ENCODE measurements at regions not wholly inside any gene's neighbourhood (a gene's known extent, or its start where the extent isn't known, plus 50 kb on each side); places are given as distances from the start of the nearest gene placed in this dataset.

- TF ChIP-seq REST (IDR thresholded peaks at IDR 0.05; ENCODE audit: low read depth, low read length) (no peak), CTCF (IDR thresholded peaks at IDR 0.05) (no peak), MEF2A (IDR thresholded peaks at IDR 0.05; ENCODE audit: borderline replicate concordance, low read depth) (no peak), TEAD4 (IDR thresholded peaks at IDR 0.05; ENCODE audit: borderline replicate concordance, insufficient read depth) (no peak), NRF1 (IDR thresholded peaks at IDR 0.05; ENCODE audit: low read depth, low read length) (no peak), EP300 (IDR thresholded peaks at IDR 0.05; ENCODE audit: borderline replicate concordance in 1 of 2, low read depth in 1 of 2, low read length in 1 of 2) (no peak), RAD21 (IDR thresholded peaks at IDR 0.05; ENCODE audit: low read length) (no peak), RFX5 (IDR thresholded peaks at IDR 0.05; ENCODE audit: low read length) (no peak), USF2 (IDR thresholded peaks at IDR 0.05; ENCODE audit: borderline replicate concordance, low read depth, low read length) (no peak), YY1 (IDR thresholded peaks at IDR 0.05; ENCODE audit: low read depth) (no peak), FOXM1 (IDR thresholded peaks at IDR 0.05; ENCODE audit: low read depth) (no peak), RCOR1 (IDR thresholded peaks at IDR 0.05; ENCODE audit: low read length) (no peak), SMC3 (IDR thresholded peaks at IDR 0.05; ENCODE audit: low read depth, low read length) (no peak)
These were observed 226.2 kb upstream of the RAB6C start for GRCh38 chr2:129753261-129753660.

Data from SK-N-SH (cell line).